ENCODE measurements at regions not wholly inside any gene's neighbourhood (a gene's known extent, or its start where the extent isn't known, plus 50 kb on each side); places are given as distances from the start of the nearest gene placed in this dataset.
"Not testable (repeated sequence)": the region's sequence is repeated elsewhere in the genome, so short reads cannot be mapped to it uniquely, and the experiment has no call there.

DNA sequence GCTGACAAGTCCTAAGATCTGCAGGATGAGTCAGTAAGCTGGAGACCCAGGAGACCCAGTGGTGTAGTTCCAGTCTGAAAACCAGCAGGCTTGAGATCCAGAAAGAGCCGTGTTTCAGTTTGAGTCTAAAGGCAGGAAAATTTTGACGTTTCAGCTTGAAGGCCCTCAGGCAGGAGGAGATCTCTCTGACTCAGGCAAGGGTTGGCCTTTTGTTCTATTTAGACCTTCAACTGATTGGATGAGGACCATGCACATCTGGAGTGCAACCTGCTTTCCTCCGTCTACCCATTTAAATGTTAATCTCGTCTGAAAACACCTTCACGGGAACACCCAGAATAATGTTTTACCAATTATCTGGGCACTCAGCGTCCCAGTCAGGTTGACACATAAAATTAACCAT lies 69.5 kb downstream of the NPIPA7 start:
- FAIRE-seq; DNase-seq (ENCODE audit: low spot score in 2 of 2): not testable (repeated sequence)

DNA sequence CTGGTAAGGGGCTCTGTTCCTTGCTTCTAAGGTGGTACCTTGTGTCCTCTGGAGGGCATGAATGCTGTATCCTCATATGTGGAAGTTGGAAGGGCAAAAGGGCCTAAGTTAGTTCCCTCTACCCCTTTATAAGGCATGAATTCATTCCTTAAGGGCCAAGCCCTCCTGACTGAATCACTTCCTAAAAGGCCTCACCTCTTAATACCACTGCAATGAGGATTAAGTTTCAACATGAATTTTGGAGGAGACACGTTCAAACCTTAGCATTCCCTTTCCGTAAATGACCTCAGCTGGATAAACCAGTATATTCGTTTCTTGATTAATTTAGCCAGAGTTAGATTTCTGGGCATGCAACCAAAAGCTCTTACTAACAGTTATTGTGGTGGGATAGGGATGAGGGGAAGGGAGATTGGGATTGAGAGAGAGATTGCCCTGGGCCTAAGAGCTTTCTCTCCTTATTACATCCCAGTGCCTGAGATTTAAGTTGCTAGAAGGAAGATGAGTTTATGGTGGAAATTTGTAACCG lies 70.8 kb downstream of the NPIPA7 start:
- FAIRE-seq; DNase-seq (ENCODE audit: low spot score in 2 of 2): not testable (repeated sequence)

DNA sequence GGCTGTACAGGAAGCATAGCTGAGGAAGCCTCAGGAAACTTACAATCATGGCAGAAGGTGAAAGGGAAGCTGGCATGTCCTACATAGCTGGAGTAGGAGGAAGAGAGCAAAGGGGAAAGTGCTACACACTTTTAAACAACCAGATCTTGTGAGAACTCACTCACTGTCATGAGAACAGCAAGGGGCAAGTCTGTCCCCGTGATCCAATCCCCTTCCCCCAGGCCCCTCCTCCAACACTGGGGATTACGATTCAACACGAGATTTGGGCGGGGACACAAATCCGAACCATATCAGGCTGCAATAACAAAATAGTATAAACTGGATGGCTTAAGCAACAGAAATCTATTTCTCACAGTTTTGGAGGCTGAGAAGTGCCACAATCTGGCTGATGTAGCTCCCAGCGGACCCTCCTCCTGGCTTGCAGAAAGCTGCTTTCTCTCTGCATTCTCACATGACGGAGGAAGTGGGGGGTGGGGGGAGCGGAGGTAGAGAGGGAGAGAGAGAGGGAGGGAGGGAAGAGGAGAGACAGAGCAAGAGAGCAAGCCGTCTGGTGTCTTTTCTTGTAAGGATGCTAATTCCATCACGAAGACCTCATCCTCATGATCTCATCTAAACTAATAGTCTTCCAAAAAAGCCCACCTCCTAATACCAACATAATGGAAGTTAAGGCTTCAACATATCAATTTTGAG lies 72.9 kb downstream of the NPIPA7 start:
- DNase-seq (ENCODE audit: low spot score in 2 of 2); FAIRE-seq: not testable (repeated sequence)

DNA sequence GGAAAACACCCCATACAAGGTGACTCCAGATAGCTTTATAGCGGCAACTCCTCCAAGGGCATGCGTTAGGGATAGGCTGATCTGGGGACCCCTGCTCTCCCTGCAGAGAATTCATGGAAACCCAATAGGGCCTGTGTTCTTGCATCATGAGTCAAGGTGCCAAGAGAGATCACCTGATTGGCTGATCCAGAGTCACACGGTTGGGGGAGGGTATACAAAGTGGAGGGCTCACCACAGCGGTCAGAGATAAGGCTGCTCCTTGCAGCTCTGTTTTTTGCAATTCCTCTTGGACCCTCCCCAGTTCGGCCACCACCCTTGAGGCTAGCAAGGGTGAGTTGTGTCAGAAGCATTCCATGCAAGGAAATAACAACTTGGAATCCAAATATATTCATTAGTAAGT lies 79.6 kb downstream of the NPIPA7 start:
- not testable (repeated sequence) for FAIRE-seq; DNase-seq (ENCODE audit: low spot score in 2 of 2)

DNA sequence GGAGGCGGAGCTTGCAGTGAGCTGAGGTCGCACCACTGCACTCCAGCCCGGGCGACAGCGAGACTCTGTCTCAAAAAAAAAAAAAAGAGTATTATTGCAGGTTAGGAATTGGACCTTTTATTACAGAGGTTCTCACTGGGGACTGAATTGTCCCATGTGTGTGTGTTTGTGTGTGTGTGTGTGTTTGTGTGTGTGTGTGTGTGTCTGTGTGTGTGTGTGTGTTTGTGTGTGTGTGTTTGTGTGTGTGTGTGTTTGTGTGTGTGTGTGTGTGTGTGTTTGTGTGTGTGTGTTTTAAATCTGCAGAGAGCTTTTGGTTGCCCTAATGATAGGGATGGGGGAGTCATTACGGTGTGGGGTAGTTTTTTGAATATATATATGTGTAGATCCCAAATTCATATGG lies 84.9 kb downstream of the NPIPA7 start:
- DNase-seq (ENCODE audit: low spot score in 2 of 2); FAIRE-seq: not testable (repeated sequence)

DNA sequence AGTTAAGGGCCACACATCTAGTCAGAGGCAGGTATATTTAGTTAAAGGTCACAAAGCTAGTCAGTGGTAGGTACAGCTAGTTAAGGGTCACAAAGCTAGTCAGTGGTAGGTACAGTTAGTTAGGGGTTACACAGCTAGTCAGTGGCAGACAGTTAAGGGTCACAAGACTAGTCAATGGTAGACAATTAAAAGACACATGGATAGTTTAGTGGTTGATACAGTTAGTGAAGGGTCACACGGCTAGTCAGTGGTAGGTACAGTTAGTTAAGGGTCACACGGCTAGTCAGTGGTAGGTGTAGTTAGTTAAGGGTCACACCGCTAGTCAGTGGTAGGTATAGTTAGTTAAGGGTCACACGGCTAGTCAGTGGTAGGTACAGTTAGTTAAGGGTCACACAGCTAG lies 110.0 kb downstream of the NPIPA7 start:
- FAIRE-seq; DNase-seq (ENCODE audit: low spot score in 2 of 2): not testable (repeated sequence)

DNA sequence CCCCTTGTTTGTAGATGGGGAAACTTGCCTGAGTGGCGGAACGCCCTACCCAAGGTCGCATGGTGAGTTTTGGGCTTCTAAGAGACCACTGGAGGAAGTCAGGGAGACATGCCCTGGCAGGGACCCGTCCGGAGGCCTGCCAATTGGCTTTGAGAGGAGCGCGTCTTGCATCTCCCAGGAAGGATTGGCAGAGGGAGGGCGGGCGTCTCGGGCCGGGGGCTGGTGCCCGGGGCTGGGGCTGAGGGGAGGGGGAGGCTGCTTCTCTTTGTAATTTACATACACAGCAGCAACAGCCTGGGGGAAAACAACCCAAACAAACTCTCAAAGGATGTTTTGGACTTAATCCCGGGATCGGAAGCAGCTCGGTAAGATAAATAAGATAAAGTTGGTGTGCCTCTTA lies 110.5 kb downstream of the NPIPA7 start:
- not testable (repeated sequence) for DNase-seq (ENCODE audit: low spot score in 2 of 2); FAIRE-seq

DNA sequence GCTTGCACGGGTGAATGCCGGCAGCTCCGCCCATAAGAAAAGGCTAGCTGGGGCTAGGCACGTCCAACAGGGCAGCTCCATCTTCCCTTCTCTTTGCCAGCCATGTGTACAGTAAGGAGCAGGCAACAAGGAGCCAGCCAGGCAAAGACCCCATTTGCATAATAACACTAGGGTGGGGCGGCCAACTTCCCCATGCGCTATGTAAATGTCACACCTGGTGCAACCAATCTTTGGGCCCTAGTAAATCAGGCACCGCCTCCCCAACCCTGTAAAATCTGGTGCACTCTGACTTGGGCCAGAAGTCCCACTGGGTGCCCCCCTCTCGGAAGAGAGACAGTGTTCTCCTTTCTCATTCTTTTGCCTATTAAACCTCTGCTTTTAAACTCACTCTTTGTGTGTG lies 115.2 kb downstream of the NPIPA7 start:
- not testable (repeated sequence) for DNase-seq (ENCODE audit: low spot score in 2 of 2); FAIRE-seq

DNA sequence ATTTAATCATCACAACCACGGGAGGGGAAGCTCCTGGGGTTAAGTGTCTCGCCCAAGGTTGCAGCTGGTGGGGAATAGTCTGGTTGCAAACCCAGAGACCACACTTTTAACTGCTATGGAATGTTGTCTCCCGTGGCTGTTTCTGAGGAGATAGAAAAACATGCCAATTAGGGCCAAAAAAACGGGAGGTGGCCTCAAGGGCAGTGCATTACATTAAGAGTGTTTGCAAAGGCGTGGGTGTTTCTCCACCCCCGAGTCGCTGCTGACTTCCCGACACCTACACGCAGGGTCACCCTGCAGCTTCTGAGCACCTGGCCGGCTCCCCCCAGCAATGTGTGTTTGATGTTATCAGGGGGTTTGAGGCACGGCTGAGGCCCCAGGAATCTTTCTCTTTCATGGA lies 116.1 kb downstream of the NPIPA7 start:
- DNase-seq (ENCODE audit: low spot score in 2 of 2); FAIRE-seq: not testable (repeated sequence)

DNA sequence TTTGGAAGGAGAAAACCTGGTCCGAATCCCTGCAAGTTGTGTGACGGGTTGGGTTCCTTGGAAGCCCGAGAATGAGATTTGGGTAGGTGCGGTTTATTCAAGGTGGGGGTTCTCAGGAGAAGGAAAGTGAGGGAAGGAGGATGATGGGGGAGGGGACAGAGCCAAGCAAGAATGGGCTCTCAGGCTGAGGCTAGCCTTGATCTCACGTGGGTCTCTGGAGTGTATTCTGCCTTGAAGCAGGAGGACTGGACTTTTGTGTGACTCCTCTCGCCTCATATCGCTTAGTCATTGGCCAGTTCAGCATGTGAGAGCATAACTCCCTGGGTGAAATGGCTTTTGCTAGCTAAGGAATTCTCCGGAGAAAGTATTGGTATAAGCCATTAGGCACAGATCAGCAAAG lies 120.9 kb downstream of the NPIPA7 start:
- not testable (repeated sequence) for DNase-seq (ENCODE audit: low spot score in 2 of 2); FAIRE-seq

DNA sequence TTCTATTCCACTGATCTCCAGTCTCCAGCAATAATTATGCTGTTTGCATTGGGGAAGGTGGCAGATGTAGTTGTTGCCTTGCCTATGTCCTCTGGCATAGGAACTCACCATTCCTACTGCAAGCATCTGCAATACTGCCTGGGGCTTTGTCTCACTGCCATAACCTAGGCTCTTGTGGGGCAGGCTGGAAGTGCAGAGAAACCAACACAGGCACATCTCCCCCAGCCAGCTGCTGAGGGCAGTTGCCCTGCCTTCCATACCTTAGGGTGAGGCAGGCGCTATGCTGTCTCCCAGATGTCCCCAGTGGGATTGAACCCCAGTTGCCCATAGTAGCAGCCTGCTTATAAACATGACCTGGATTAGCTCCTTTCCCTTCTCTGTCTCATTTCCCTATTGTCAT lies 128.1 kb downstream of the NPIPA7 start:
- not testable (repeated sequence) for DNase-seq (ENCODE audit: low spot score in 2 of 2); FAIRE-seq

DNA sequence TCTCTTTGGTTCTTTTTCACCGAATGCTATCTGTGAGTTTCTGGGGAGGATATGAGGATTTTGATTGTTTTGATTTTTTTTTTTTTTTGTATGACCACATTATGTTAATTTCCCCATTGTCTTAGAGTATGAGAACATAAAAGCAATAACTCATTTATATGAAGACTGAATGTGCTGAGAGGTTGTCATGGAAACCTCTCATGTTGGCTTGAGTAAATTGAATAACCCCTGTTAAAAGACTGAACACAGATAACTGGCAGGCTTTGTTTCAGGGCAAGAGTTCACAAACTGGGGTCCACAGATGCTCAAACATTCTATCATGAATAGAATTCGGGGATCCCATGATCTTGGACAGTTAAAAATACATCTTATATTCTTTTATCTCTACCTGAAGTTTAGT lies 129.4 kb downstream of the NPIPA7 start:
- not testable (repeated sequence) for FAIRE-seq; DNase-seq (ENCODE audit: low spot score in 2 of 2)

DNA sequence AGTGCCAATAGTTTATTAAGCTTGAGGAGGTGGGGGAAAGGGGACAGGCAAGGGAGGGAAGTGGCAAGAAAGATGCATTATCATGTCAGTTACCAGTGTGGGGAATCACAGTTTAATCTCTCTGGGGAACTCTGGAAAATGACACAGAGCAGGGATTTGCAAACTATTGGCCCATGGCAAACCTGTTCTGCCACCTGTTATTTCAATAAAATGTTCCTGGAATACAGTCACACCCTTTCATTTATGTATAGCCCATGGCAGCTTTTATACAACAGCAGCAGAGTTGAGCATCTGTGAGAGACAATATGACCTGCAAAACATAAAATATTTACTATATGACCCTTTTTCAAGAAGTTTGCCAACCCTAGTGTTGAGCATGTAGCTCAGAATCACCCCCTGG lies 140.5 kb downstream of the NPIPA7 start:
- not testable (repeated sequence) for FAIRE-seq; DNase-seq (ENCODE audit: low spot score in 2 of 2)

DNA sequence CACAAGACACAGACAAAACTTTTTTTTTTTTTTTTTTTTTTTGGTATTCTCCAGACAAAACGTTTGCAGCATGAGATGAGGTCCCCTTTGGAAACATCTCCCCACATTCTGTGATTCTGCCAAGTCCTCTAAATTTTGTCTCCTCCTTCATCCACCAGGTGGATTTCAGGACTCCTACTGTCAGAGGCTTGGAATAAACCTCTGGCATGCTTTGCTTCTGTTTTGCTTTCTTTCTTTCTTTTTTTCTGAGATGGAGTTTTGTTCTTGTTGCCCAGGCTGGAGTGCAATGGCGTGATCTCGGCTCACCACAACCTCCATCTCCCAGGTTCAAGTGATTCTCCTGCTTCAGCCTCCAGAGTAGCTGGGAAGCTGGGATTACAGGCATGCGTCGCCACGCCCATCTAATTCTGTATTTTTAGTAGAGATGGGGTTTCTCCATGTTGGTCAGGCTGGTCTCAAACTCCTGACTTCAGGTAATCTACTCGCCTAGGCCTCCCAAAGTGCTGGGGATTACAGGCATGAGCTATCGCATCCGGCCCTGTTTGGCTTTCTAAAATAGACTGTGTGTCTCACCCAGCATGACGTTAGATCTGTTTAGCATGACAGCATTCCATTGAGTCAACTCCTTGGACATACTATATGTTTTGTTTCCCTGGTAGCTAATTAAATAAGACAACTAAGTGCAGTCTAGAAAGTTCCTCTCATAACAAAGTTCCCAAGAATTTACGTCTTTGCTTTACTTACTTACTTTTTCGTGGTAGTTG lies 142.5 kb downstream of the NPIPA7 start:
- FAIRE-seq; DNase-seq (ENCODE audit: low spot score in 2 of 2): not testable (repeated sequence)

DNA sequence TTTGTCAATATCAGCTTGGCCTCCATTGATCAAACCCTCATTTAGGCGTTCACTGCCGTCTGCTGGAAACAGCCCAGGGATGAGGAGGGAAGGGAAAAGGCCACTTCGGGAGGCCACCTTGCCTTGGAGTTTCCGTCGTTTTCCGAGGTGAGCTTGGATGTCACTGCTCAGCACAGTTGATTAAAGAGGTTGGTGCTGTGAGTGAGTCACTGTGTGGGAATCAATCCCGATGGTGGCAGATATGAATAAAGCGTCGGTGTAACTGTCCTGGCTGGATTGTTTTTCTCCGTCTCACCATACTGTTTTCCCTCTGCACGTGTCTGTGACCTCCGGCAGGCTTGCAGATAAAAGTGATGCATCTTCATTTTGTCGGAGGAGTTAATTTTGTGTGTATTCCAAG lies 148.1 kb downstream of the NPIPA7 start:
- not testable (repeated sequence) for FAIRE-seq; DNase-seq (ENCODE audit: low spot score in 2 of 2)

DNA sequence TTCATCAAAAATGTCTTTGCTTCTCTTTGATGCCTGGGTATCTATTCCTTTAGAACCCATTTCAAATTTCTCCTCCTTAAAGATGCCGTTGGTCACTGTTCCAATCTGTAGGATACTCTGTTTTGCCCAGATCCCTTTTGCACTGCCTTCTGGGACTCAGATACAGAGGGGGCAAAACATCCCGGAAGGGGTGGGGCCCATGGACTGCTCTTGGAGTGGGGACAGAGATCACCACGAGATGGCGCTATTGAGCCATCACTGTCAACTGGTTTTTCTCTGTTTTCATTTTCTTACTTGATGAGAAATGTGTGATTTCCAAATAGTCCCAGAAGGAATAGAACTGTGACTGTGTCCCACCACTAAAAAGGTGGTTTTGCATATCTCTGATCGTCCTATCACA lies 151.8 kb downstream of the NPIPA7 start:
- not testable (repeated sequence) for FAIRE-seq; DNase-seq (ENCODE audit: low spot score in 2 of 2)

DNA sequence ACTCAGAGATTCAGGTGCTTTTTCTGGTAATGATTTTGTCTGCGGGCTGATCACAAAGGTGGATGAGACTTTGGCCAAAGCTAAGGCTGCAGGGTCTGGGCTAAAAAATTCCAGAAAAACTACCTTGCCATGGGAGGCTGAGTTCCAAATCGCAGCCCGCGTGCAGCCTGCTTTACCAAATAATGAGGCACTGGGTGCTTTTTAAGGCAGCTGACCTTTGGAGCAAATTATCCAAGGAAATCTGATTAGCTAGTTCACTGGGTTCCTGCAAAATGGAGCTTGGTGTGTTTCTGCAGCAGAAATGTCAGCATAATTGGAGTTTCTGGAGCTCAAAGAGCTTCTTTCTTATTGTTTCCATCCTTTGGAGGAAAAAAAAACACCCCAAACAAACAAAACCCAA lies 156.6 kb downstream of the NPIPA7 start:
- not testable (repeated sequence) for FAIRE-seq; DNase-seq (ENCODE audit: low spot score in 2 of 2)

DNA sequence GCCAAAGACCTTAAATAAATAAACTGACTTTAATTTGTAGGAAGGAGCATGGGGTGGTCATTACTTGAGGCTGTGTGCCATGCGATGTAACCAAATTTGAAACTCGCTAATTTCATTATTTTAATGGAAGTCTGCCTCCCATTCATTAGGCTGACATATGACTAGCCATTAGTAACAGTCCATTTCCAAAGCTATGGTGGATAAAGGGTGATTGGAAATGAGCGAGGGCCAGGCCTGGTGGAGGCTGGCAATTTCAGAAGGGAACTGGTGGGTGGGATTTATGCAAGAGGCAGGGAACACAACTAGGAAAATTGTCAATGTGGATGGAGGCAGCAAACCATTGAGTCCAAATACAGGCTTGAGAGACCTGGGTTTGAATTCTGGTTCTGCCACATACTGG lies 157.2 kb downstream of the NPIPA7 start:
- DNase-seq (ENCODE audit: low spot score in 2 of 2); FAIRE-seq: not testable (repeated sequence)

DNA sequence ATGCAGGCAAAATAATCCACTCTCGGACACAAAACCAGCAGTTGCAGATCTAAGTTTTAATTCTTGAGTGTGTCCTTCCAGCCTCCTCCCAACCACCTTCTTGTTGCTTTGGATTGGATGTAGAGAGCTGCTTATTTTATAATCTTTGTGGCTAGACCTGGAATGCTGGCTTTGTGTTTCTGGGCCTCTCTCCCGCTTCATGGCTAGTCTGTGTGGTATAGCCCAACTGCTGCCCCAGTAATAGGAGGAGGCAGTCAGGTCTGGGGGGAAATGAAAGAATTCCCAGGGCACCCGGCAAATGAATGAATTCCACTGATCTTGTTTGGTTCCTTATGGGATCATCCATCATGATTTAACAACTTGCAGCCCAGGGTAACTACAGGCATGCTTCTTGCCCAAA lies 170.8 kb downstream of the NPIPA7 start:
- FAIRE-seq; DNase-seq (ENCODE audit: low spot score in 2 of 2): not testable (repeated sequence)

DNA sequence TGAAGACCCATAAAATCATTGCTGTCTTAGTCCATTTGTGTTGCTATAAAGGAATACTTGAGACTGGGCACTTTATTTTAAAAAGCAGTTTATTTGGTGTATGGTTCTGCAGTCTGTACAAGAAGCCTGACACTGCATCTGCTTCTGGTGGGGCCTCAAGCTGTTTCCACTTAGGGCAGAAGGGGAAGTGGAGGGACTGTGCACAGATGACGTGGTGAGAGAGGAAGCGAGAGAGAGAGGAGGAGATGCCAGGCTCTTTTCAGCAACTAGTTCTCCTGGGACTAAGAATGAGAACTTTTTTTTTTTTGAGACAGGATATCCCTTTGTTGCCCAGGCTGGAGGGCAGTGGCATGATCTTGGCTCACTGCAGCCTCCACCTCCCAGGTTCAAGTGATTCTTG lies 171.9 kb downstream of the NPIPA7 start:
- DNase-seq (ENCODE audit: low spot score in 2 of 2); FAIRE-seq: not testable (repeated sequence)

DNA sequence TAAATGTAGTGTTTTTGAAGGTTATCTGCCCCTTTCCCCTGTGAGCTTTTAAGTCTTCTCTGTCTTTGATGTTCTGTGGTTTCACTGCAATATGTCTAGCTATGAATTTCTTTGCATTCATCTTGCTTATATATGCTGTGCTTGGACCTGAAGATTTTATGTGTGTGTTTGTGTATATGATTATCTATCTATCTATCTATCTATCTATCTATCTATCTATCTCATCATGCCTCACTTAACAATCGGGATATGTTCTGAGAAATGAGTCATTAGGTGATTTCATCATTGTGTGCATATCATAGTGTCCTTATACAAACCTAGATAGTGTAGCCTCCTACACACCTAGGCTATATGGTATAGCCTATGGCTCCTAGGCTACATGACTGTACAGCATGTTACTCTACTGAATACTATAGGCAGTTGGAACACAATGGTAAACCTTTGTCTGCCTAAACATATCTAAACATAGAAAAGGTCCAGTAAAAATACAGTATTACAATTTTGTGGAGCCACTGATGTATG lies 173.9 kb downstream of the NPIPA7 start:
- not testable (repeated sequence) for FAIRE-seq; DNase-seq (ENCODE audit: low spot score in 2 of 2)
